CD4-positive, alpha-beta memory T cell (primary cell): ENCODE measurements at regions not wholly inside any gene's neighbourhood (a gene's known extent, or its start where the extent isn't known, plus 50 kb on each side); places are given as distances from the start of the nearest gene placed in this dataset.

ENCODE experiments used
- CTCF ChIA-PET: fragments of 350-600 bp; sonication (Branson Sonifier 250); formaldehyde crosslinking; loops from one replicate; lab custom pipeline; 2021; ENCODE audit warnings: inconsistent platforms; ENCODE audit not compliant: partially characterized antibody; lab: Charles Lee
- POLR2A ChIA-PET: fragments of 350-600 bp; sonication (Branson Sonifier 250); formaldehyde crosslinking; loops from one replicate; lab custom pipeline; 2021; ENCODE audit not compliant: partially characterized antibody; lab: Charles Lee
- DNase-seq, 5 donors: peaks; one replicate each; pipeline versions ENCODE4 v3.0.0 to v3.0.0-alpha.2; 2020 to 2022; ENCODE audit warnings: mixed read lengths in 1 of 5
- H3K27ac ChIP-seq: one replicate; pipeline ENCODE4 v1.7.0; 2013; ENCODE audit warnings: low read depth, low read length
- H3K27me3 ChIP-seq: 2 replicates; pipeline ENCODE4 v1.7.0; 2013; ENCODE audit warnings: mild to moderate bottlenecking, low read length, moderate library complexity; ENCODE audit not compliant: insufficient read depth
- H3K36me3 ChIP-seq: 2 replicates; pipeline ENCODE4 v1.7.0; 2013; ENCODE audit warnings: mild to moderate bottlenecking, low read length, moderate library complexity; ENCODE audit not compliant: insufficient read depth
- H3K4me1 ChIP-seq: 2 replicates; pipeline ENCODE4 v1.7.0; 2013; ENCODE audit warnings: mild to moderate bottlenecking, low read length, moderate library complexity; ENCODE audit not compliant: insufficient read depth
- H3K4me3 ChIP-seq, 2 donors: one replicate each; pipeline ENCODE4 v1.7.0; 2013; ENCODE audit warnings: low read length in 2 of 2, mild to moderate bottlenecking in 1 of 2
- H3K9me3 ChIP-seq, 2 donors: one replicate each; pipeline ENCODE4 v1.7.0; 2013; ENCODE audit warnings: low read length in 2 of 2, control low read depth in 1 of 2; ENCODE audit not compliant: control insufficient read depth in 1 of 2
- H3K27ac Mint-ChIP-seq, 7 donors: one replicate each; pipeline ENCODE4 v1.8.0; 2020 to 2021; ENCODE audit warnings: mixed read lengths in 7 of 7, mild to moderate bottlenecking in 6 of 7, inconsistent platforms in 3 of 7, moderate library complexity in 3 of 7
- H3K27me3 Mint-ChIP-seq, 2 donors: one replicate each; pipeline ENCODE4 v1.8.0; 2020 to 2021; ENCODE audit warnings: mixed read lengths in 2 of 2
- H3K36me3 Mint-ChIP-seq, 2 donors: one replicate each; pipeline ENCODE4 v1.8.0; 2020 to 2021; ENCODE audit warnings: mixed read lengths in 2 of 2, inconsistent platforms in 1 of 2, mild to moderate bottlenecking in 1 of 2
- H3K4me1 Mint-ChIP-seq, 4 donors: one replicate each; pipeline ENCODE4 v1.8.0; 2020 to 2021; ENCODE audit warnings: mixed read lengths in 4 of 4, mild to moderate bottlenecking in 1 of 4
- H3K4me3 Mint-ChIP-seq, 8 donors: one replicate each; pipeline ENCODE4 v1.8.0; 2020 to 2021; ENCODE audit warnings: mixed read lengths in 8 of 8, mild to moderate bottlenecking in 7 of 8, moderate library complexity in 6 of 8, inconsistent platforms in 3 of 8
- H3K9me3 Mint-ChIP-seq, 8 donors: one replicate each; pipeline ENCODE4 v1.8.0; 2020 to 2021; ENCODE audit warnings: mixed read lengths in 8 of 8, mild to moderate bottlenecking in 5 of 8, inconsistent platforms in 3 of 8, moderate library complexity in 1 of 8
- intact Hi-C: fragments of 100-400 bp; cut with micrococcal nuclease; formaldehyde crosslinking; loops from one replicate; pipeline ENCODE4 v1.15.1; 2023

DNA sequence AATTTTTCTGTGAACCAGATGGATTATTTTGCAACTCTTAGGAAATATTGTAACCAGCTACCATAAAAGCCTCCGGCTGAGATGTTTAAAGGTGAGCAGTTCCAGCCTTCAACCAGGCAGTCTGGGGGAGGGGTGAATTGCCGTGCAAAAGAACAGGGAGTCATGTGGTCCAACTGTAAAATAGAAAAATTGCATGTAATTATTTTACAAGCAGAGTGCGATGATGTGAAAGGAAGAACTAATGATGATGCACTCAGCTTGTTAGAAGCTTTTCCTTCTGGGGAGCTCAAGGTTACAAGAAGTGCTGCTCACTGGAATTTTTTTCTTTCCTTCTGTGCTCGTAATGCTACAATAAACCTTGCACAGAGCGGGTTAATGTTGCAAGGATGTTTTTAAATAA is 188.7 kb upstream of the ITGA1 start:
- no peak for DNase-seq
- H3K27ac ChIP-seq: no peak overlapping the region
- H3K27ac Mint-ChIP-seq: no peak overlapping the region
- POLR2A ChIA-PET: no interaction called here
- CTCF ChIA-PET: no interaction called here
- H3K36me3 Mint-ChIP-seq: no peaks in the 10 kb centered on the region
- no peak overlapping the region for H3K4me3 ChIP-seq
- H3K4me3 Mint-ChIP-seq: no peak overlapping the region
- peaks cover 0 to 2% (median 0%) of the 10 kb centered on the region in 4 donors for H3K4me1 Mint-ChIP-seq
- H3K9me3 Mint-ChIP-seq: no peaks in the 10 kb centered on the region
- intact Hi-C loops: no loop called here
- H3K9me3 ChIP-seq: no peaks in the 10 kb centered on the region
- H3K27me3 Mint-ChIP-seq: peaks cover 0 to 4% of the 10 kb centered on the region in 2 donors
- no peaks in the 10 kb centered on the region for H3K4me1 ChIP-seq
- H3K27me3 ChIP-seq: no peaks in the 10 kb centered on the region
- no peaks in the 10 kb centered on the region for H3K36me3 ChIP-seq

DNA sequence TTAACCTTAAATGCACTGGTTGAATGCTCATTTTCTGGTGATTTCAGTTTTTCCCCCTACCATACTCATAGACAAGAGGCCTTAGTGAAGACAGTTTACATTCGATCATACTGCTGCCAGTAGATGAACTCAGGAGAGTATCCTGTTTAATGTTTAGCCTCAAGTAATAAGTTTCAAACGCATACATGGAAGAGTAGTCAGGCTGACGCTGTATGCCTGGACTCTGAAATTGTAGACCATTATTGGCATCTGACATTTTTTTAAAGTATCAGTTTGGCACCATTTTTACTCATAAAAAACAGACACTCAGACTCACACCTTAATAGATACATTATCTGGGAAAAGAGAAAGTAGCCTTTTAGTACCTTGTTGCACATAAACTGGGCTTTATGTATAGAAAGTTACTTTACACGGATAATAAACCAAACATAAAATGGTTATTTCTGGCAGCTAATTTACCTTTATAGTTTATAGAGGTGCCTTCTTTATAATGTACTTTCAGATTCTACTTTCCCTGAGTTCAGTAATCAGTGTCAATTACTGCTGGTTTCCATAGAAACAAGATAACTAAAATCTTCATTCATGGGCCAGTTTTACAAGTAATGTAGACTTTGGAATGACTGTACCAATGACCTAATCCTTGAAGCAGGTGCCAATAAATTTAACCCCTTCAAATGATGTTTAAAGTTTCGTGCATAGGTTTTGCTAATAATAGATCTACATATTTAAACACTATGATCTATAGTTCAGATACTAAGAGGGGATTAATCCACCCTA is 183.8 kb upstream of the ITGA1 start:
- ChIA-PET CTCF (no interaction called here), POLR2A (no interaction called here)
- no peak overlapping the region for H3K4me3 Mint-ChIP-seq
- no peaks in the 10 kb centered on the region for H3K36me3 Mint-ChIP-seq
- H3K27ac ChIP-seq: no peak overlapping the region
- intact Hi-C loops: no loop called here
- no peaks in the 10 kb centered on the region for H3K4me1 ChIP-seq
- H3K4me3 ChIP-seq: no peak overlapping the region
- H3K27me3 Mint-ChIP-seq: peaks cover 0 to 4% of the 10 kb centered on the region in 2 donors
- no peak overlapping the region for H3K27ac Mint-ChIP-seq
- no peaks in the 10 kb centered on the region for H3K4me1 Mint-ChIP-seq
- no peak for DNase-seq
- H3K27me3 ChIP-seq: no peaks in the 10 kb centered on the region
- H3K9me3 ChIP-seq: no peaks in the 10 kb centered on the region
- H3K9me3 Mint-ChIP-seq: no peaks in the 10 kb centered on the region
- H3K36me3 ChIP-seq: no peaks in the 10 kb centered on the region

DNA sequence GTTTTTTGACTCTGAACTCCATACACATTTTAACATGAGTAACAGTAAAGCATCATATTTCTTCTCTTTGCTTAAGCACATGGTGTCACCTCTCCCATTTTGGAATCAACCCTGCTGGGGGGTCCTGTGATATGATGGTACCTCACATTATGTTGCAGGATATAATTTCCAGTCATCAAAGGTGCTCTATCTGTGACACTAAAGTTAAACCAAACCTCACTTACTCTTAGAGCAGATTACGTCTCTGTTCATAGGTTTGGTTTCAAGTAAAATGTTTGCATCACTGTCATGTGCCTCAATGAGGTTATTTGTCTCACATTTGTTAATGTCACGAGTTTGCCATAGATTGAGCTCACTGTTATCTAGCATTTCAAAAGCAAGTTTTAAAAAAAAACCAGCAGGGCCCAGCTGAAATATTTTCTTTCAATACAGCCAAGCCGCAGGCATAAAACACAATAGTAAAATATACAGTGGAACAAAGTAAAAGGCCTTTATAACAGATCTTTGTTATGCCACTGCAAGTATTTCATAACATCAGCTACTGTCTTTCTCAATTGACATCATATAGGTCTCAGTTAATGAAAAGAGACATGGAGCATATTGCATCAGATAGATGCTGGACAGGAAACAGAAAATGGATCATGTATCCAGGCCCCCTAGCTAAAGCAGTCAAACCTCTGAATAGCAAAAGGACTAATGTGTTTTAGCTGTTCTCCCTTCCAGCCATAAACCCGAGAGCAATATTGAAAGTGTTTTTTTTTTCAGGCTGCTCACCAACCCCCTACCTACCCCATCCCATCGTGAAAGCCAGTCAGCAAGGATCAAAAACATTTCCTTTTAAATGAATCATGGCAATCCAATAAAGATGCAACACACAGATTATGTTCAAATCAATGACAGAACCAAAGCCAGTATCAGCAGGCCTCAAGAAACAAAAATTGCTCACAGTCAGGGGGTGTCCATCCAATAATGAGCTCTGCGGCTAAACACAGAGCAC is 182.1 kb upstream of the ITGA1 start:
- Histone ChIP-seq H3K36me3 (no peaks in the 10 kb centered on the region), H3K27ac (no peak overlapping the region), H3K9me3 (no peaks in the 10 kb centered on the region), H3K27me3 (no peaks in the 10 kb centered on the region), H3K4me3 (no peak overlapping the region), H3K4me1 (no peaks in the 10 kb centered on the region)
- H3K36me3 Mint-ChIP-seq: no peaks in the 10 kb centered on the region
- H3K27ac Mint-ChIP-seq: no peak overlapping the region
- intact Hi-C loops: no loop called here
- ChIA-PET POLR2A (no interaction called here), CTCF (no interaction called here)
- H3K9me3 Mint-ChIP-seq: peaks cover 0 to 3% (median 0%) of the 10 kb centered on the region in 8 donors
- H3K4me3 Mint-ChIP-seq: no peak overlapping the region
- H3K4me1 Mint-ChIP-seq: no peaks in the 10 kb centered on the region
- no peak for DNase-seq
- H3K27me3 Mint-ChIP-seq: peaks cover 0 to 5% of the 10 kb centered on the region in 2 donors

DNA sequence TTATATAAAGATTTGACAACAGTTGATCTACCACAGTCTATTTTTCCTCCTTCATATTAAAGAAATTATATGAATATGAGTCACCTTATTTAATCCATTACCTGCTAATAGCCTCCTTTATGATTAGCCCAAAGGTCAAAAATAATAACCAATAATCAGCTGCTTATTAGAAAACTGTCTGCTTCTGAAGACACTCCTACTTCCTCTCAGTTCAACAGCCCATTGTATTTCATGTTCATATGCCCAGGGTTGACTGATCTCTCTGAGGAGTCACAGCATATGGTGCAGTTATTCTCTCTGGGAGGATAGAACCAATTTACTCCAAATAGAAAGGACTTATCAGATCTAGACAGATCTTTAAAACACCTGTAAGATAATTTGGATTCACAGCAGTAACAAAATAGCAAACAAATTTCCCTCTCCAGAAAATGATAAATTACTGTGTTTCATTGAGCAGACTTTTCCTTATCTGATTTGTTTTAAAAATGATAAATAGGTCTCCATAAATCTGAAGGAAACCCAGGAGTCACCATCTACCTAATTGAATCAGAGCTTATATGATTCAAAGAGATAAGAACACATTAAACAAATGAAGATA is 180.4 kb upstream of the ITGA1 start:
- no peaks in the 10 kb centered on the region for H3K4me1 Mint-ChIP-seq
- H3K27ac ChIP-seq: no peak overlapping the region
- H3K27ac Mint-ChIP-seq: no peak overlapping the region
- H3K9me3 Mint-ChIP-seq: peaks cover 0 to 3% (median 0%) of the 10 kb centered on the region in 8 donors
- no peak for DNase-seq
- H3K4me3 ChIP-seq: no peak overlapping the region
- POLR2A ChIA-PET: no interaction called here
- H3K9me3 ChIP-seq: no peaks in the 10 kb centered on the region
- H3K4me3 Mint-ChIP-seq: no peak overlapping the region
- no peaks in the 10 kb centered on the region for H3K27me3 ChIP-seq
- H3K36me3 Mint-ChIP-seq: no peaks in the 10 kb centered on the region
- peaks cover 0 to 6% of the 10 kb centered on the region in 2 donors for H3K27me3 Mint-ChIP-seq
- no peaks in the 10 kb centered on the region for H3K36me3 ChIP-seq
- intact Hi-C loops: no loop called here
- CTCF ChIA-PET: no interaction called here
- no peaks in the 10 kb centered on the region for H3K4me1 ChIP-seq

DNA sequence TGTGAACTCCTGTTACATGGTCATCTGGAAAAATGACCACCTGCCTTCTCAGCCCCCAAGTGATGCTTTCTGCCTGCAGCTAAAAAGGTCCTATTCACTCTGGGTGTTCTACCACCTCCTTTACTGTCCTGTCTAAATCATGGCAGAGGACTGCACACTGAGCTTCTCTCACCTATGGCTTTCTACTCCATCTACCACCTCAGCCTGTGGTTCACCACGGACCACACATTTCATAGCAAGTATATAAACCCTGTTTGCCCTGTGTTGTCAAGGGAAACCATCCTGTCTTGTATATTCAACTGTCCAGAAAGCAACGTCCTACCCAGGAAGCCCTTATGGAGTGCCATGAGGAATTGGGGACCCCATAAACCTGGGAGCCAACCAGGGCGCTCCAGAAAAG is 167.4 kb upstream of the ITGA1 start:
- Histone ChIP-seq H3K4me1 (no peaks in the 10 kb centered on the region), H3K36me3 (no peaks in the 10 kb centered on the region), H3K4me3 (no peak overlapping the region), H3K27me3 (no peaks in the 10 kb centered on the region), H3K9me3 (no peaks in the 10 kb centered on the region), H3K27ac (no peak overlapping the region)
- no peak for DNase-seq
- no peak overlapping the region for H3K27ac Mint-ChIP-seq
- POLR2A ChIA-PET: no interaction called here
- H3K36me3 Mint-ChIP-seq: no peaks in the 10 kb centered on the region
- H3K4me1 Mint-ChIP-seq: peaks cover 0 to 2% (median 0%) of the 10 kb centered on the region in 4 donors
- intact Hi-C loops: no loop called here
- no peak overlapping the region for H3K4me3 Mint-ChIP-seq
- CTCF ChIA-PET: no interaction called here
- H3K9me3 Mint-ChIP-seq: peaks cover 0 to 6% (median 3%) of the 10 kb centered on the region in 8 donors
- peaks cover 0 to 2% of the 10 kb centered on the region in 2 donors for H3K27me3 Mint-ChIP-seq

DNA sequence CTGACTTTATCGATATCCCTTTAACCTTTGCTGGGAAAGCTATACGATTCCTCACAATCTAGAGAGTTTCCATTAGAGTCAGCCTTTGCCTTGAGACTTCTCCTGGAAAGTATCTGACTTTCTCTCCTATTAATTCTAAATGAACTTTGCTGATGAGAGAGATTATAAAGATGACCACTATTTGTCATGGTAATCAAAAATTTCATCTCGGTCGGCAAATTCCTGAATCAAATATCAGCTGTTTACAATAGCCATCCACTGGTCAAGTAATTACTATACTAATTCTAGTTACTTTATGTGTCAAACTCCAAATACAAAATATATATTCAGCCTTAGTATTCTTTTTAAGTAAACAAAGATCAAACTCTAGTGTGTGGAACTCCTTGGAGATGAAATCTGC is 164.4 kb upstream of the ITGA1 start:
- Histone ChIP-seq H3K36me3 (no peaks in the 10 kb centered on the region), H3K9me3 (no peaks in the 10 kb centered on the region), H3K27ac (no peak overlapping the region), H3K4me1 (no peaks in the 10 kb centered on the region), H3K27me3 (no peaks in the 10 kb centered on the region), H3K4me3 (no peak overlapping the region)
- Mint-ChIP-seq H3K9me3 (peaks cover 0 to 6% (median 3%) of the 10 kb centered on the region in 8 donors), H3K4me3 (no peak overlapping the region), H3K27me3 (peaks cover 1 to 2% of the 10 kb centered on the region in 2 donors), H3K4me1 (peaks cover 0 to 2% (median 0%) of the 10 kb centered on the region in 4 donors), H3K36me3 (no peaks in the 10 kb centered on the region), H3K27ac (no peak overlapping the region)
- DNase-seq: no peak
- ChIA-PET CTCF (no interaction called here), POLR2A (no interaction called here)
- intact Hi-C loops: no loop called here

DNA sequence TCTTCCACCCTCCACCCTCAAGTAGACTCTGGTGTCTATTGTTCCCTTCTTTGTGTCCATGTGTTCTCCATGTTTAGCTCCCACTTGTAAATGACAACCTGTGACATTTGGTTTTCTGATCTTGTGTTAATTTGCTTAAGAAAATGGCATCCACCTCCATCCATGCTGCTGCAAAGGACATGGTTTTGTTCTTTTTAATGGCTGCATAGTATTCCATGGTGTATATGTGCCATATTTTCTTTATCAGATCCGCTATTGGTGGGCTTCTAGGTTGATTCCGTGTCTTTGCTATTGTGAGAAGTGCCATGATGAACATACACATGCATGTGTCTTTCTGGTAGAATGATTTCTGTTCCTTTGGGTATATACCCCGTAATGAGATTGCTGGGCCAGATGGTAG is 163.4 kb upstream of the ITGA1 start:
- no peaks in the 10 kb centered on the region for H3K36me3 Mint-ChIP-seq
- no peak overlapping the region for H3K27ac ChIP-seq
- intact Hi-C loops: no loop called here
- no peaks in the 10 kb centered on the region for H3K4me1 ChIP-seq
- peaks cover 0 to 6% (median 3%) of the 10 kb centered on the region in 8 donors for H3K9me3 Mint-ChIP-seq
- H3K4me1 Mint-ChIP-seq: peaks cover 0 to 2% (median 0%) of the 10 kb centered on the region in 4 donors
- no peaks in the 10 kb centered on the region for H3K9me3 ChIP-seq
- no peak for DNase-seq
- ChIA-PET POLR2A (no interaction called here), CTCF (no interaction called here)
- H3K36me3 ChIP-seq: no peaks in the 10 kb centered on the region
- no peak overlapping the region for H3K27ac Mint-ChIP-seq
- H3K4me3 ChIP-seq: no peak overlapping the region
- no peak overlapping the region for H3K4me3 Mint-ChIP-seq
- H3K27me3 ChIP-seq: no peaks in the 10 kb centered on the region
- H3K27me3 Mint-ChIP-seq: peaks cover 2 to 4% of the 10 kb centered on the region in 2 donors
